ENCODE measurements at regions not wholly inside any gene's neighbourhood (a gene's known extent, or its start where the extent isn't known, plus 50 kb on each side); places are given as distances from the start of the nearest gene placed in this dataset.

GRCh38 chr14:96979611-96980074, 182.5 kb downstream of the VRK1 start:
- TF ChIP-seq MAX (CRISPR knock-in tag; IDR thresholded peaks at IDR 0.05) (no peak), CTCF (IDR thresholded peaks at IDR 0.05) (no peak), ZNF512 (CRISPR knock-in tag; IDR thresholded peaks at IDR 0.05; ENCODE audit: borderline replicate concordance) (no peak), USF2 (CRISPR knock-in tag; IDR thresholded peaks at IDR 0.05) (no peak), FOXJ3 (CRISPR knock-in tag; IDR thresholded peaks at IDR 0.05; ENCODE audit: borderline replicate concordance) (no peak), TP53 (CRISPR knock-in tag; IDR thresholded peaks at IDR 0.05) (no peak)

All from WTC11 (cell line).